Stimulated activated CD8-positive, alpha-beta memory T cell treated with anti-CD3 and anti-CD28 coated beads, Interleukin-4, amount 100 ng/mL, for 4 hours (primary cell): ENCODE measurements at regions not wholly inside any gene's neighbourhood (a gene's known extent, or its start where the extent isn't known, plus 50 kb on each side); places are given as distances from the start of the nearest gene placed in this dataset.
A peak's percentile ranks its signal among the peaks of the same experiment; 100 is the strongest.

Experiments used
- DNase-seq, 2 donors: peaks; one replicate each; pipeline ENCODE4 v3.0.0-alpha.2; 2020; ENCODE audit warnings: low read depth in 2 of 2, low spot score in 1 of 2

DNA sequence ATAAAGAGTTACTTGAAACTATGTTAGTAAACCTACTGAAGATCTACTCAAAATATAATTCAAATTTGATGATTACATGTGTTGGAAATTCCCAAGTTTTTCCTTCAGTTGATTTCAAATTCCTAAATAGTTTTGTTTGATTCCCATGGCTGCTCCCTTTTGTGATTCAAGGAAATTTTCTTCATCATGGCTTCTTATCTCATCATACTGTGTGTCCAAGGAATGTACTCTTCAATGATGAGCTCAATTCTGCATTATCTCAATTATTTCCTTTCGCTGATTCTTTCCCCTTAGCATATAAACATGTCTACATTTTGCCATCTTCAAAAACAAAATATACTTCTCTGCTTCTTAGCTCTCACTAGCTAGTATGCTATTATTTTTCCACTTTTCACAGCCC is 460.4 kb upstream of the NAALADL2 start:
- no peak for DNase-seq

DNA sequence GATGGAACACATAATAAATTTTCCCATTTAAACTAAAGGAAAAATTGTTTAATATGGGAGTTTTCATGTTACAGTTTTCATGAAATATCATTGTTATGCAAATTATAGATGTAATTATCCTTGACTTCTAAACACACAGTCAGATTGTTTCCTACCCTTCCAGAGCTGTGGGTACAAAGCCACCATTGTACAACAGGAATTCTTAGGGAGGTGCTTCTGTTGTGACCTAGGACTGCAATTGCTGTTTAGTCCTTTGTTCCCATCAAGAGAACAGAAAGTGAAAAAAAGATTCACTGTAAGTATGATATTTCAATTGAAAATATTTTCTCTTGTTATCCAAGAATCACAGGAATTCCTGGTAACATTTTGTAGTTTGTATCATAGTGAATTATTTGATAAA is 455.3 kb upstream of the NAALADL2 start:
- DNase-seq, result no peak

DNA sequence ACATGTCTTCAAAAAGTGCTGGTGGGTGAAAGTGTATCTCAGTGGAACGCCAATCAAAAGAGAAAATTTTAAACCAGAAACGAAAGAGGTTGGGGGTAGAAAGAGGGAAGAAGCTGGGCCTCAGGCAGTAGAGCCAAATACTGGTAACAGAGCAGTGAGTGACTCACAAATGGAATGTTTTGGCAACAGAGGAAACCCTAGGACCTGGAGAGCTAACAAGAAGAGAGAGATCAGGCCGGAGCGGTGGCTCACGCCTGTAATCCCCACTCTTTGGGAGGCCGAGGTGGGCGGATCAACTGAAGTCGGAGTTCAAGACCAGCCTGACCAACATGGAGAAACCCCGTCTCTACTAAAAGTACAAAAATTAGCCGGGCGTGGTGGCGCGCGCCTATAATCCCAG is 450.8 kb upstream of the NAALADL2 start:
- DNase-seq, result no peak

DNA sequence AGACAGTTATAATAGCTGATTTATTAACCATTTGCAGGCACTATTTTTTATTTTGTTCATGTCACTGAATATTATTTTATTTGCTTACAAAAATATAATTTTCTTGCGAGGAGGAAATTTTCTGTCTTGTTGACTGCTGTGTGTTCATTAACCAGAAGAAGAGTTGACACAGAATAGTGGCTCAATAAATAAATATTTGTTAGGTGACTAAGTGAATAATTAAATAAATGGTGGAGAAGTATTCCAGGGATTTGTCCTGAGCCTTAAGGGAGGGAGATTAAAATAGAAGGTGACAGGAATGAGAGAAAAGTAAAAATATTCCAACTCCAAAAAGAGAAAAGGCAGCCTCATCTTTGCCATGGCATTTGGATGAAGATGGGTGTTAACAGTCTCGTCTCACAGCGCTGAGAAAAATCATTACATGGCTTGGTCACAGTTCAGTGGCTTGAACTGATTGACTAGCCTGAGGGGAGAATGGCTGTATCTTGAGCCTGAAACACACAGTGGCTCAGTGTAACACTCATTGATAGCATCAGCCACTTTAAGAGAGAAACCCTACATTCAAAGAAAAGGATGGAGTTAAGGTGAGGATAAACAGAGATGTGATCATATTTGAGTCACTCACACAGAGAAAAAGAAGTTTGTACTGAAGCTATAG is 449.9 kb upstream of the NAALADL2 start:
- no peak for DNase-seq

DNA sequence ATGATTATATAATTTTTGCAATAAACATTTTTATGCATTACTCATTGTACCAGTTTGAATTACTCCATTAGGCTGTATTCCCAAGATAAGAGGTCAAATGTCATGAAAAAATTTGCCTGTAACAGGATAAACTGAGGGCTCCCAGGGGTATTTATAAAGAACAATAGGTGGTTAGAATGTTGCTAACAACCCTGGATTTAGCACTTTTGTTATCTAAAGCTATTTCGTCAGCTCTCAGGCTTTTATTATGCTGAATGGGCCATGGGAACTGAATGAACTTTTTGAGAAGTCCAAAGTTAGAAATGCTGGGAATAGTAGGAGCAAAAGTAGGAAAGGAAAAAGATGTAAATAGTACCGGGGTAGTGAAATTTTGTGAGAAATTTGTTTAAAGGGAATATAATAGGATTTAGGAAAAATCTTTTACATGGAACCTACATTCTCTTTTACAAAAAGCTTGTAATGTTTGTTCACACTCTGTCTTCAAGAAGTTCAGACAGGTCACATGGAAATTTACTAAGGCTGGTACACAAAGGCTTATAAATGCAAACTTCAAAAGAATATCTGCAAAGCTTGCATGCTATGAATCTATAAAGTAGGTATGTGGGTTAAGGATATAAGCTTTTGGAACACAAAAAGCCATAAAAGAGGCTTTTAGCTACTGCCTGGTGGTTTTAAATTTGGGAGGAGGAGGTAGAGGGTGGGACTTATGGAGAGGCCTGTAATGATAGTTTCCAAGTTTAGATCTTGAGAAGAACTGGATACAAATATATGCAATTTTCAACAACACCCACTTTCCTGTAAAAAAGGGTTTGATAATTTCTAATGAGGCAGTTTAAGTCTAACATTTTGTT is 445.8 kb upstream of the NAALADL2 start:
- no peak for DNase-seq

DNA sequence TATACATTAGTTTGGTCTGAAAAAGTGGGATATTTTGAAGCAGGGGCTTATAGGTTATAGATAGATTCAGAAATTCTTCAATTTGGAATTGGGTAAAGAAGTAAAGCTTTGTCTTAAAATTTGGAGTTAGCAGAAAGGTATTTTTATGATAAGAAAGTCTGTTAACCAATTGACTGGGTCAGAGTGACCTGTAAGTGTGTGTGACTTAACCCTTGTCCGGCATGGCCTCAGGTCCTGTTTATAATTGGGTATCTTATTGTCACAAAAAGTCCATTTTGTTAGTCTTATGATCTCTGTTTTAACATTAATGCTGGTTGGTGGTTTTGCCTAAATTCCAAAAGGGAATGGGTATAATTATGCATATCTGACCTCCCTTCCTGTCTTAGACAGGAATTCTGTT is 444.2 kb upstream of the NAALADL2 start:
- no peak for DNase-seq

DNA sequence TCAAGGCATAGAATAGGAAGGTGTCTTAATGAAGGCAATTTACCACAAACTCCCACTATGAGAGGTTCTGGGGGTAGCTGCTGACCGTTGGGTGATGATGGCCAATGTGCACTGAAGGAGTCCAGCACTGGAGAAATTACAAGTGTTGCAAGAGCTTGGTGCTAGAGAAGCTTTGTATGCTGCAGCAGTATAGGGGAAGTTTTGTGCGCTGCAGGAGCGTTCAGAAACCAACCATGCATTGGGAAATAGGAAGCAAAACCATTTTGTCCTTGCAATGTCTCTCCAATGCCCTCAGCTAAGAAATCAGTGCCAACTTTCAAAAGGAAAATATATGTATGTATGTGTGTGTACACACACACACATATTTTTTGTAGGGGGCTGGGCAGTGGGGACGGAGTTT is 441.6 kb upstream of the NAALADL2 start:
- DNase-seq, result no peak

DNA sequence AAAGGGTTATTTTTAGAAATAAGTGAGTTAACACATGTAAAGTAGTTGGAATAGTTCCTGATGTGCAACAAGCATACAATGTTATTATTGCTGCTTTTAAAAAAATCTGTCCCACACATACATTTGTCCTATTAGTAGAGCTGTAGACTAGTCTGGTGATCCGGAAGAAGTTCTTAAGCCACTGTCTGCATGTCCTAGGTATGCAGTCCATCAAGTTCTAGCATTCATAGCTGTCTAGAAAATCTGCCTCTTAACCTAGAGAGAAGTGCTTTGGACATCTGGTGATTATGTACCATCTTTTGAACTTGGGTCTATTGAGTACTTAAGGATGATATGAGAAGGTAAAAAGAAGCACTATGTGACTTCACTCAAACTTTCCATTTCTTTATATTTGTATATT is 439.9 kb upstream of the NAALADL2 start:
- DNase-seq, result no peak

DNA sequence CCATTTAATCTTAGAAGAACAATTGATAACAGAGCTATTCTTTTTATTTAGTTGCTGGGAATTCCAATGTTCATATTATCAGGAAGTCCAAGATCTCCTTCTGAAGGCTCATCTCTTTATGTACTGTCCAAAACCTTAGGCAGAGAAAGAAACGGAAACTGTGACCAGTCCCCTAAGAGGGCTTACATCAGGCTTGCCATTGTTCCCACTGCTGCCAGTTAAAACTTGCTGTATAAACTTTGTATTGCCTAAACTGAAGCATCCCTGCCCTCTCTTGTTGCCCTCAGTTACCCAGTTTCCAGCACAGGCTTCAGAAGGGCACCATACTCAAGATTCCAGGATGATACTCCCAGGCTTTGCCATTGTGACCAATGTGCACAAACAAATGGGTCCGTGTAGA is 435.2 kb upstream of the NAALADL2 start:
- no peak for DNase-seq

DNA sequence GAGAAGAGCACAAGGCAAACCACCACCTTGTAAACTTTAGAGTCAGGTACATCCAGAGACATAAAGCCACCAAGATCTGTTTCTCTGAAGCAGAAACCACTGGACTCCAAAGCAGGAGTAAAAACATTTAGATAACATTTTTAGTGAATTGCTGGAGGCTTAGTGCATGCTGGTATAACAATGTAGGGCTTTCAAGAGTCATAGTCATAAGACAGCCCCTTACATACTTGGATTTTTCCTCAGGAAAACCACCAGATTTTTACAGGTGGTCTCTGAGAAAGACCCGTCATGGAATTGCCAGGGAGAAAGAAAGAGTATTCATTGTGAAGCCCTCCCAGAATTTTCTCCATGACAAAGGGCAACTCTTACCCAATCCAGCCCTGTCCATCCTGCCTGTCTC is 434.5 kb upstream of the NAALADL2 start:
- no peak for DNase-seq

DNA sequence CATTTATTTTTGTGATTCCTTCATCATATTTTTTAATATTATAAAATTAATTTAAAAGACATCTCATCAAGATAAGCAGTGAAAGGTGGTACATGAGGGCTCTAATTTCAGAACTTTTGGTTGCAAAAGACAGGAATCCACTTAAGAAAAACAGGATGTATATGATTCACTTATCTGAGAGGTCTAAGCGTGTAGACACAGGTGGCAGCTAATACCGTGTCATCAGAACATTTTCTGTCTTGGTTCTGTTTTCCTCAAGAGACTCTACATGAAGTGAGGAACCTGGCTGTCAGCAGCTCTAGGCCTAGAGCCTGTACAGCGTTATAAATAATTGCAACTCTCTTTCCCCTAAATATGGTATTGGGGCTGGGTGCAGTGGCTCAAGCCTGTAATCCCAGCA is 433.7 kb upstream of the NAALADL2 start:
- DNase-seq, result no peak

DNA sequence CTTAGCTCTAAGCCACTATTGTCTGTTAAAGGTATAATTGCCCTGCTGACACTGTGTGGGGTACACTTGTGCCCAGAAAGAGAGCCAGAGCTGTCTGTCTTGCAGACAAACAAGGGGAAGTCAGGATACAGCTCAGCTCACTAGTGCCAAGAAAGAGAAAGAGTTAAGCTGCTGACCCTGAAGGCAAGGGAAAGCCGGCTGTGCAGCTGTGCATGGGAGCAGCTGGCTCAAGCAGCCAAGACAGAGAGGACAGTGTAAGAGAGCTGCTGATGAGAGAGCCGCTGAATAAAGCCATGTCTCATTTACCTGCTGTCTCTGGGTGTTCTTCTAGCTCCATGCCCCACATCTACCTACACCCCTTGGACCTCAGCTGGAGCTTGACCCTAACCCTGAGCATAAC is 428.1 kb upstream of the NAALADL2 start:
- no peak for DNase-seq

DNA sequence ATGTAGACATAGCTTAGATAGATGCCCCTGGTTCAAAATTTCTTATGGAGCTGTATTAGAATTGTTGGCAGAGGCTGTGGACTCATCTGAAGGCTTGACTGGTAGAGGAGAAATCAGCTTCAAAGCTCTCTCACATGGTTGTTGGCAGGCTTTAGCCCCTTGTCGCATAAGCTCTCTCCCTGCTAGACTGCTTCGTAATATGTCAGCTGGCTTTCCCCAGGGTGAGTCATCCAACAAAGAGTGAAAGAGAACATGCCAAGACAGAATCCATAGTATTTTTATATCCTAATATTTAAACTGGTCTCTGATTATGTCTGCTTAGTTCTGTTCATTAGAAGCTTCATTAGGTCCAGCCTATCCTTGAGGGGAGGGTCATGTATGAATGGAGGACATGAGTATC is 427.4 kb upstream of the NAALADL2 start:
- DNase-seq, result no peak

DNA sequence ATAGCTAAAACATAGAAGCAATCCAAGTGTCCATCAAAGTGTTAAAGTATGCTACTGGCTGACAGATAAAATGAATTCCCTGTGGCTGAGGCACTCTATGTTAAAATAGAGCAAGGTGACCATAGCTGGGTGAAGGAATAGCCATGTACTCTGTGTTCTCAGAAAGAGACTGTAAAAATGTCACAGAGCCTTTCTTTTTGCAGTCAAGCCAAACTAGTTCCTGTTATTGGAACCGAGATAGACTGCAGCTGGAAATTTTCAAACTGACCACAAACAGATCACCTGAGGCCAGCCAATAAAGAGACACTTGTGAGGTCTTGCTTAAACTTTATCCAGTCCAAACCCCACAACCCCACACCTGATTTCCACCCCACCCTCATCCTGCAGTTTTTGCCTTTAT is 422.8 kb upstream of the NAALADL2 start:
- DNase-seq, result no peak

DNA sequence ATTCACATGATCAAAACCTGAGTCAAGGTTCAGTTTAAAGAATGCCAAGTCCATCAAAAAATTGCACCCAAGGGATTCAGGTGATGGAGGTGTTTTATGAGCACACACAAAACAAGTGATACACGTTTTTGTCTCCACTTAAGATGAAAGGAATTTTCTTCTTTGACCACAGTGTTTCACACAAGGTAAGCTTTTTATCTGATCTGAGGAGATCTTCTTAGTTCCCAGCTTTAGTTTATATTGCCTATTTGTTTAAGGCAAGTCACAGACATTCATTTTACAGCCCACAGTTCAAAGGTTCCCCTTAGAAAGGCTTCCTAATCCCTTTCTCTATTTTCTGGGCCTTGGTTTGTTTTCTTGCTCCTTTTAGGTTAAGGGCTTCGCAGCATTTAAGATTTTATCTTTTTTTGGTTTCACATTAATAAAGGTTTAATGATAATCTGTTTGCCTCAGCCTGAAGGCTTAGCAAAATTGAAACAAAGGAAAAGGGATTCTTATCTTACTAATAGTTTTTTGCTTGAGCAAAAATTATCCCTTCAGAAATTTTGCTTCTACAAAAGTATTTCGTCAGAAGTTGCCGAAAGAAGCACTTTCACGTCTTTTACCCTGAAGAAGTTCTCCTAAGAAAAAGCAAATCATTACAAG is 420.5 kb upstream of the NAALADL2 start:
- no peak for DNase-seq

DNA sequence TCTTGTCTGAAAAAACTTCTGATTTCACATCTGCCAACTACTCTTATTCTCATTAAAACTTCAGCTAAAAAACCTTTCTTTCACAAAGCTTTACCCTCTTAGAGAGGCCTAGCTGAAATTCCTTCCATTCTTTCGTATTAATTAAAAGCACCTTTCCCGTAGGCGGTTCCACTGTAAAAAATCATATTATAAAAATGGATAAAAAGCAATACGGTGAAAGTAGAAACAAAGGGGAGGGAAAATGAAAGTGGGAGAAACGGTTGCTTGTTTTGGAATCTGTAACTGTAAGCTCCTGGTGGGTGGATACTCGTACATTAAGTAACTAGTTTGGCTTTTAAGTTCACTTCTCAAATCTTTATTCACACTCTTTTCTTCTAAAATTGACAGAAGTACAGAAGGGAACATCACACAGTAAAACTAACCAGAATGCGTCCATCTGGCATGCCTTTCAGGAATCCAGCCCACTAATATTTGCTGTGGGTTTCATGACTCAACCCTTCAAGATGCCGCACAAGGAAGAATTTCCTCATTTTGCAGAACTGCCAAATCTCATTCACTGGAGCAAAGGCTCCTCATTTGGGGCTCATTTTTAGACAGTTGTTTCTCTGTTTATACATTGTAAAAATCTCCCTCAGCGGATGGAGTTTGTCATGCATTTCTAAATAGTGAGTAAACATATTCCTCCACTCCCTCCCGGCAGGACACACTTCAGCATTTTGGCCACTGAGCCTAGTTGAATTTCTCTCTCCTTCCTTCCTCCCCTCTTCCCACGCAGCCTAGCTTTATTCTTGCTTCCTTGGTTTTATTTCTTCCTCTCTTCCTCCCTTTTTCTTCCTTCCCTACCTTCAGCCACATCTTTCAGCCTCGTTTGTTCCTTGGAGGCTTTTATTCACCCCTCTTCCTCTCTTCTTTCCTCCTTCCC is 419.5 kb upstream of the NAALADL2 start:
- no peak for DNase-seq

DNA sequence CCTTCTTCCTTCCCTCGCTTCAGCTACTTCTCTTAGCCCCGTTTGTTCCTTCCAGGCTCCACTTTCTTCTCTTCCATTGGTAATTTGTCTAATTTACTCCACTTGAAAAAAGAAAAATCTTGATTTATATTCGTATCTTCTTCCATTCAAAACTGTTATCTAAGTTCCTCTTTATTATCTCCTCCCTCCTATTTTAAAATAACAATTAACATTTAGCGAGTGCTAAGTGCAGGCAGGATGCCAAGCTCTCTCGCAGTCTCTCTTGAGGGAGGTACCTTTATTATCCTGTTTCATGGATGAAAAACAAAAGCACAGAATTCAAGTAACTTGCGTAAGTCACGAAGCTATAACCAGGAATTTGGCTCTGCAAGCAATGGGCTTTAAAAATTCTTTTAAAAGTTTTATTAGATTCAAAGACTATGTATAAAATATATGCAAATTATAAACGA is 418.9 kb upstream of the NAALADL2 start:
- DNase-seq, result no peak

DNA sequence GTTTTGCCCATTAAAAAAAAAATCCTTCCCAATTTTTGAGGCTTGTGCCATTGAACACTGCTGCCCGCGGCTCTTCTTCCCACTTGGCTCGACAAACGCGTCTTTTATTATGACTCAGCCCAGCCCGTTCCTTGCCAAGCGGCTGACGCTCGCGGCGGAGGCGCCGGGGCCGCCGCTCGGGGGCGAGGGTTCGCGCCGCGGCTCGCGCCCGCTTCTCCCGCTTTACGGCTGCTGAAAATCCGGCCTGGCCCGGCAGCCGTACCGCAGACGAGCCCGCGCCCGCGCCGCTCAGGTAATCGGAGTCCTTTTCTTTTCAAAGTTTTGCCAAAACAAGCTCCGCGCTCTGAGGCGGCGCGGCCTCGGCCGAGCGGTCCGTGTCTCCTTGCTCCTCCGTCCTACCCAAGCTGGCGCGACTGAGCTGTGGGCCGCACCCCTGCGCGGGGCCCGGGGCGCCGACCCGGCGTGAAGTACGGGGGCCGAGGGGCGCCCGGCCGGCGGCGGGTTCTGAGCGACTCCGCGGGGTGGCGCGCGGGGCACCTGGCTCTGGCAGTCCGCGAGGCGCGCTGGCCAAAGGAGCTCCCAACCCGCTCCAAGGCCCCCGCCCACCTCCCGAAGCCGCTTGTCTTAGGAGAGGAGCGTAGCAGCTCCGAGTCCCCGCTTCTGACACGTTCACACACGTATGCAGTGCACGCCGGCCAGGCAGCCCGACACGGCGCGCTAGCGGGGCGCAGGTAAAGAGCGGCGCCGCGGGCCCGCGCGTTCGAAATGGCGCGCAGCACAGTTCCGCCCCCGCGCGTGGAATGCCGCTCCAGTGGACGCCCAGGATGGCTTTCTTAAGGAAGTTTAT is 418.2 kb upstream of the NAALADL2 start:
- DNase-seq, result peak in 1 of 2 donors; percentile 11

DNA sequence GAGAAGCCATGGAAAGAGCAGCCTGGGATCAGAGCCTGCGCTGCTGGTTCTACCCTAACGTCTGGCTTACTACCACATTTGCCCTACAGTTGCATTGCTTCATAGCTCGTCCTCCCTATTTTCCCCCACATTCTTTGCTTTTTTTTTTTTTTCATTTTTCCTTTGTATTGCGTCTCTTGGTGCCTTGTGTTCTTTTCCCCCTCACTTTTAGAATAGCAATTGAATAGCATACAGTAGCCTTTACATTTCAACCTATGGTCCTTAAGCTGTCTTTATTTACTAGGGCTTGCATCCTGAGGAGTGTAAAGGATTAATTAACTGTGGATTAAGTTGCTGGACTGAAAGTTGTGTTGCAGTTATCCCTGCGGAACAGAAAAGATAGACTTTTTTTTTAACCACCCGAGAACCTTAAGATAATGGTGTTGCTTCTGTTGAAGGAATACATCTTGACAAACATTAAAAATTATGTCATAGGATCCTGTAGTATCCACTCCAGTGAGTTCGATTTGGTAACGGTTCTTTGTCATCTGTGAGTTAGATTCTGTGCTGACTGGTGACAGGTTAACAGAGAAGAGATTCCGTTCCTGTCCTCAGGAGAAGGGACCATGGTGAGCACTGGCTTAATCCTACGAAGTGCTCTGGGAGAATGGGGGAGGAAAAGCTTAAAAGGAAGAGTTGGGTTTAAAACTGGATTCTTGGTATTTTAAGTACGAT is 417.4 kb upstream of the NAALADL2 start:
- no peak for DNase-seq

DNA sequence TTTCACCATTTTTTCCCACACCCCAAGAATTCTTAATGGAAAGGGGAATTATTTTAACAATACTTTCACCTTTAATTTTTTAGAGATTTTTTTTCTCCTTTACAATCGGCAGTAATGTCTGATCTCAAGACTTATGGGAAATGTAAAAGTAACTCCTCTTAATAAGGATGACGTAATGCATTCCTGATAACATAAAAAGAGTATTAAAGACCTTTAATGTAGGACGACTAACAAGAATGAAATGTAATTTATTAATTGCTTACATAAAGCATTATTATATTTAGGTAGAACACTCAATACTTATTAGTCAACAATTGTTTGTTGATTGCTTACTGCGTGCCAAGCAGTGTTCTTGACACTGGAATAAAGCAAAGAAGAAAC is 416.8 kb upstream of the NAALADL2 start:
- DNase-seq, result no peak
